ENCODE measurements at regions not wholly inside any gene's neighbourhood (a gene's known extent, or its start where the extent isn't known, plus 50 kb on each side); places are given as distances from the start of the nearest gene placed in this dataset.

DNA sequence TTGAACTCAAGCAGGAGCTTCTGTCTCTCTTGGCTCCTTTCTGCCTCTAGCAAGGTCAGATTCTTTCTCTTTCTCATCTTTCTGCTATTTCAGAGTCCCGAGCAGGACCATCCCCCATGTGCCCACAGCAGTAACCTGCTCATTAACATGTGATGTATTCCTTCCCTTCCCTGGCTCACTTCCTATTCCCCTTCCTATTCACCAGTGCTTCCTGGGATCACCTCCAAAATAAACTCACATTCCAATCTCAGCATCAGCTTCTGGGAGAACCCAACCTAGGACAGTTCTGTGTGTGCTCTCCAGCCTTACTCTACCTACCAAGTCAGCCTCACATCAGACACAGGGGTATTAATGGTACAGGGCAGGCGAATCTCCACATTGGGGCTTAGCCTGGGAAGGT lies 546.4 kb upstream of the SALL1 start:
- TF ChIP-seq CTCF (IDR thresholded peaks at IDR 0.05) (no peak), POLR2AphosphoS5 (IDR thresholded peaks at IDR 0.05) (no peak)

All from breast epithelium (tissue), 3 donors.